ENCODE measurements at regions not wholly inside any gene's neighbourhood (a gene's known extent, or its start where the extent isn't known, plus 50 kb on each side); places are given as distances from the start of the nearest gene placed in this dataset.

DNA sequence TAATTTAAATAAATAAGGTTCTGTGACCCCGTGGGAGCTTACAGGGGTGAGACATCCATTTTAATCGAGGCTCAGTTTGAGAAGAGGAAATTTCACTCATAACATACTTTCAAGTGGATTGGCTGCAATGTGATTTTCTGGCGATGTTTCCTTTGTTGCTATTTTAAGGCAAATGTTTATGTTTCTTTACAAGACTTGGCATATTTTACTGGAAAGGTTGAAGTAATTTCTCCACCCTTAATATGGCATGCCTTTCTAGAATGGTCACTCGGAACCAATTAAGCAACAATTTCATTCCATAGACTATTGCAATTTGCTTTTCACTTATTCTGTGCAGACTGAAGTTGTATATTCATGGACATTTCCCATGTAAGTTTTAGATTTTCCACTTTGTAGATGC lies 438.0 kb upstream of the WWC1 start:
- TF ChIP-seq, protein P1, sequence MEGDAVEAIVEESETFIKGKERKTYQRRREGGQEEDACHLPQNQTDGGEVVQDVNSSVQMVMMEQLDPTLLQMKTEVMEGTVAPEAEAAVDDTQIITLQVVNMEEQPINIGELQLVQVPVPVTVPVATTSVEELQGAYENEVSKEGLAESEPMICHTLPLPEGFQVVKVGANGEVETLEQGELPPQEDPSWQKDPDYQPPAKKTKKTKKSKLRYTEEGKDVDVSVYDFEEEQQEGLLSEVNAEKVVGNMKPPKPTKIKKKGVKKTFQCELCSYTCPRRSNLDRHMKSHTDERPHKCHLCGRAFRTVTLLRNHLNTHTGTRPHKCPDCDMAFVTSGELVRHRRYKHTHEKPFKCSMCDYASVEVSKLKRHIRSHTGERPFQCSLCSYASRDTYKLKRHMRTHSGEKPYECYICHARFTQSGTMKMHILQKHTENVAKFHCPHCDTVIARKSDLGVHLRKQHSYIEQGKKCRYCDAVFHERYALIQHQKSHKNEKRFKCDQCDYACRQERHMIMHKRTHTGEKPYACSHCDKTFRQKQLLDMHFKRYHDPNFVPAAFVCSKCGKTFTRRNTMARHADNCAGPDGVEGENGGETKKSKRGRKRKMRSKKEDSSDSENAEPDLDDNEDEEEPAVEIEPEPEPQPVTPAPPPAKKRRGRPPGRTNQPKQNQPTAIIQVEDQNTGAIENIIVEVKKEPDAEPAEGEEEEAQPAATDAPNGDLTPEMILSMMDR (IDR thresholded peaks at IDR 0.05; ENCODE audit: poor library complexity) = no peak
- TF ChIP-seq EZH2 (IDR thresholded peaks at IDR 0.05; ENCODE audit: borderline replicate concordance) = no peak

Measured in hepatocyte (in vitro differentiated cells).